RKO (cell line): ENCODE measurements at regions not wholly inside any gene's neighbourhood (a gene's known extent, or its start where the extent isn't known, plus 50 kb on each side); places are given as distances from the start of the nearest gene placed in this dataset.

Experiments used
- DNase-seq: peaks from one replicate; pipeline ENCODE4 v3.0.0-alpha.2; 2016; ENCODE audit warnings: low spot score

GRCh38 chr22:47698906-47699305, 936.5 kb downstream of the TBC1D22A start:
- DNase-seq = no peak

GRCh38 chr22:47697861-47698260, 935.4 kb downstream of the TBC1D22A start:
- DNase-seq = no peak

GRCh38 chr22:47696776-47697175, 934.3 kb downstream of the TBC1D22A start:
- no peak for DNase-seq

- no peak for DNase-seq
These were observed 932.7 kb downstream of the TBC1D22A start for GRCh38 chr22:47695176-47695575.

- DNase-seq = no peak
These were observed 932.2 kb downstream of the TBC1D22A start for GRCh38 chr22:47694536-47695130.

- DNase-seq = no peak
These were observed 931.2 kb downstream of the TBC1D22A start for GRCh38 chr22:47693606-47694005.

GRCh38 chr22:47692811-47693210, 930.4 kb downstream of the TBC1D22A start:
- no peak for DNase-seq

- DNase-seq = no peak
These were observed 928.9 kb downstream of the TBC1D22A start for GRCh38 chr22:47691152-47691895.

GRCh38 chr22:47690586-47690985, 928.1 kb downstream of the TBC1D22A start:
- no peak for DNase-seq

GRCh38 chr22:47690166-47690565, 927.7 kb downstream of the TBC1D22A start:
- no peak for DNase-seq

- DNase-seq = no peak
These were observed 925.3 kb downstream of the TBC1D22A start for GRCh38 chr22:47687776-47688175.

GRCh38 chr22:47687346-47687655, 924.9 kb downstream of the TBC1D22A start:
- DNase-seq = no peak

GRCh38 chr22:47686594-47687345, 924.3 kb downstream of the TBC1D22A start:
- no peak for DNase-seq

- no peak for DNase-seq
These were observed 919.1 kb downstream of the TBC1D22A start for GRCh38 chr22:47681411-47682165.

GRCh38 chr22:47678636-47679287, 916.3 kb downstream of the TBC1D22A start:
- DNase-seq = no peak

GRCh38 chr22:47678048-47678447, 915.6 kb downstream of the TBC1D22A start:
- no peak for DNase-seq

GRCh38 chr22:47676685-47677084, 914.2 kb downstream of the TBC1D22A start:
- DNase-seq = no peak

GRCh38 chr22:47674600-47674999, 912.1 kb downstream of the TBC1D22A start:
- no peak for DNase-seq

- no peak for DNase-seq
These were observed 911.1 kb downstream of the TBC1D22A start for GRCh38 chr22:47673557-47673956.

GRCh38 chr22:47672526-47672925, 910.1 kb downstream of the TBC1D22A start:
- no peak for DNase-seq

- DNase-seq = no peak
These were observed 902.7 kb downstream of the TBC1D22A start for GRCh38 chr22:47665151-47665550.
